Skeletal muscle tissue (tissue), 3 donors: ENCODE measurements at regions not wholly inside any gene's neighbourhood (a gene's known extent, or its start where the extent isn't known, plus 50 kb on each side); places are given as distances from the start of the nearest gene placed in this dataset.

Experiments
- H3K27ac ChIP-seq: one replicate; pipeline ENCODE4 v1.7.0; 2013; ENCODE audit warnings: mild to moderate bottlenecking, low read depth, low read length, inconsistent platforms
- H3K27me3 ChIP-seq, 3 donors: one replicate each; pipeline ENCODE4 v1.7.0; 2013; ENCODE audit warnings: low read length in 3 of 3; ENCODE audit not compliant: control insufficient read depth in 3 of 3, insufficient read depth in 3 of 3
- H3K36me3 ChIP-seq, 3 donors: one replicate each; pipeline ENCODE4 v1.7.0; 2013; ENCODE audit warnings: low read length in 3 of 3; ENCODE audit not compliant: control insufficient read depth in 3 of 3, insufficient read depth in 3 of 3
- H3K4me1 ChIP-seq, 3 donors: one replicate each; pipeline ENCODE4 v1.7.0; 2013; ENCODE audit warnings: low read length in 3 of 3, mild to moderate bottlenecking in 3 of 3; ENCODE audit not compliant: control insufficient read depth in 3 of 3, insufficient read depth in 3 of 3
- H3K4me3 ChIP-seq, 3 donors: one replicate each; pipeline ENCODE4 v1.7.0; 2013; ENCODE audit warnings: low read length in 3 of 3
- H3K9ac ChIP-seq, 3 donors: one replicate each; pipeline ENCODE4 v1.7.0; 2013; ENCODE audit warnings: low read length in 3 of 3, mild to moderate bottlenecking in 3 of 3, moderate library complexity in 2 of 3, low read depth in 1 of 3
- H3K9me3 ChIP-seq, 3 donors: one replicate each; pipeline ENCODE4 v1.7.0; 2013; ENCODE audit warnings: low read length in 3 of 3; ENCODE audit not compliant: control insufficient read depth in 3 of 3
- donor health status: Osteomylitis.

DNA sequence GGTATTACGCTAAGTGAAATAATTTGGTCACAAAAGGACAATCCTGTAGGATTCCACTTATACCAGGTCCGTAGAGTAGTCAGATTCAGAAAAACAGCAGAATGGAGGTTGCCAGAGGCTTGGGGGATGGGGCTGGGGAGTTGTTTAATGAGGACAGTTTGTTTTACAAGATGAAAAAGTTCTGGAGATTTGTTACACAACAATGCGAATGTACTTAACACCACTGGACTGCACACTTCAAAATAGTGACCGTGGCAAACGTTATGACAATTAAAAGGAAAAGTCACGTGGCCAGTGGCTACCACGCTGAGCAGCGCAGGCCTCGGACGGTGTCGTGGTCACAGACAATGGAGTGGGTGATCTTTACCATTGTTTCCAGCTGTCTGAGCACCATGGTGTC lies 338.1 kb downstream of the SEC14L1 start:
- Histone ChIP-seq H3K4me3 (no peak overlapping the region), H3K9me3 (no peaks in the 10 kb centered on the region), H3K4me1 (peaks cover 39 to 47% (median 42%) of the 10 kb centered on the region in 3 donors), H3K27ac (no peak overlapping the region), H3K27me3 (no peaks in the 10 kb centered on the region), H3K9ac (no peak overlapping the region), H3K36me3 (peaks cover 11 to 13% (median 13%) of the 10 kb centered on the region in 3 donors)

DNA sequence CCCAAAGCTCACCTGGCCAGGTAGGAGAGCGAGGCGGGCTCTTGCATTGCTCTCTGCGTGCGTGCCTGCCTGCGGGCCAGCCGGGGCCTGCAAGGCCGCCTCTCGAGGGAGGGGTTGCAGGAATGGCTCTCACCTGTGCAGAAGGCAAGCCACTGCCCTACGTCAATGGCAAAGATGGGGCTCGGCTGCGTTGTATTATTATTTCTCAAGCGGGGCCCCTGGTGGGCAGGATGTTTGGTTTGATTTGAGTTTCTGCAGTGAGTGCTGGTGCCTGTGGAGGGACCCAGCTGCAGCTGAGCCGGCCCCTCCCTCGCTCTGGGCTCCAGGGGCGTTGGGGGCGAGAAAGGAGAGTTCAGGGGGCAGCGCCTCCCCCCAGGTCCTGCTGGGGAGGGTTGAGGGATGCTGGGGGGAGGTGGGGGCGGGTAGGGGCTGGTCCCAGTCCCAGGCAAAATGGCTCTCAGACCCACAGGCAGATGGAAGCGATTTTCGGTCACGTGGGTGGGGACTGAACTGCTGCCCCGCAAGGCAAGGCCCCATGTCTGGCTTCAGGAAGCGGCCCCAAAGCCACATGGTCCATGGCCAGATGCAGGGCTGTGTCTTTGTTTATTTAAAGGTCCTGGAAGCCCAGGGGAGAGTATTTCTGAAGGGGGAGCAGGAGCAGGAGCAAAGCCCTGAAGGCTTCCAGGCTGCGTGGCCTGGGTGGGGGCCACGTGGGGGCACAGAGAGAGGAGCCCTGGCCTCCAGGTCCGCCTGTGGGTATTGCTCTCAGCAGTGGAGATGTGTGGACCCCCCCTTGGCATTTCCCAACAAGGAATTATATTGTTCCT lies 338.8 kb downstream of the SEC14L1 start:
- no peaks in the 10 kb centered on the region for H3K9me3 ChIP-seq
- no peak overlapping the region for H3K9ac ChIP-seq
- peaks cover 32 to 41% (median 36%) of the 10 kb centered on the region in 3 donors for H3K4me1 ChIP-seq
- H3K4me3 ChIP-seq: no peak overlapping the region
- no peak overlapping the region for H3K27ac ChIP-seq
- no peaks in the 10 kb centered on the region for H3K27me3 ChIP-seq
- peaks cover 11 to 13% (median 13%) of the 10 kb centered on the region in 3 donors for H3K36me3 ChIP-seq

DNA sequence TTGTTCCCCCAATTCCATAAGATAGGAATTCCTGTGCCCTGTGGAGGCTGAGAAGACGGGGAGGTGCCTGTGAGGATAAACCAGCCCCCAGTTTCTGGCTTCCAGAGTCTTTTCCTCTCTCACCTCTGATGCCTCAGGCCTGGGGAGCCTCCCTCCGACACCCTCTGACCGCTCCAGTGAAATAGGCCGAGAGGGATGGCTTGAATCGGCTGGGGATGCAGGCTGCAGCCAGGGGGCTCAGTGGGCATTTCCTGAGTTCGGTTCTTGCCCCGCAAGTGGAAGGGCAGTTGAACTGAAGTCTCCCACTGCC lies 339.4 kb downstream of the SEC14L1 start:
- Histone ChIP-seq H3K9me3 (no peaks in the 10 kb centered on the region), H3K9ac (no peak overlapping the region), H3K4me3 (no peak overlapping the region), H3K27me3 (no peaks in the 10 kb centered on the region), H3K36me3 (peaks cover 11 to 13% (median 13%) of the 10 kb centered on the region in 3 donors), H3K4me1 (peaks cover 31 to 37% (median 32%) of the 10 kb centered on the region in 3 donors), H3K27ac (no peak overlapping the region)

DNA sequence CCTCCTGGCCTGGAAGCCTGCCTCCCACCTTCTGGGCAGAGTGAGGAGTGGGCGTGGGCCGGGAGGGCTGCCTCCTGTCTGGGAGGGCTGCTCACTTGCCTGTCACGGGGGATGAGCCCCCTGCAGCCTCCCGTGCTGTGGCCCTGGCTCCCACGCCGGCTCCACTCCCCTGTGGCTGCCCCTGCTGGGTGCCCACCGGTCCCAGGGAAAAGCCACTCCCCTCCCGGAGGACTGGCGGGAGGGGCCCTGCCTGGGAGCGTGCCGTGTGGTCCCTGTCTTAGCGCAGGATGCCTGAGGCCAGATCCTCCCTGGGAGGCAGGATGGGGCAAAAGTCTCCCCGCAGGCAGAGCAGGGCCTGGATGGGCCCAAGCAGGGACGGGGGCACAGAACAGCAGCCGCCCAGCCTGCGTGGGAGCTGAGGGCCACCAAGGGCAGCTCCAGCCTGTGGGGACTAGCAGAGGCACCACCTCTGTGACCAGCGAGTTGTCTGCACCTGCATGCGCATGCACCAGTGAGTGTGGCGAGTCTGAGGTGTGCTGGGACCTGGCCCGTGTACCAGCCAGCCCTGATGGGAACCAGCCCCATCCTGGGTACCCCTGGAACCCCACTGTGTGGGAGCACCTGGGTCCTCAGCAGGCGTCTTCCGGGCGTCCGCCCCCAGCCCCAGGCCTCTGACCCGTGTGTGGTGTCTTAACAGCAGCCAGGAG lies 339.9 kb downstream of the SEC14L1 start:
- no peak overlapping the region for H3K4me3 ChIP-seq
- H3K27ac ChIP-seq: no peak overlapping the region
- H3K4me1 ChIP-seq: peaks cover 28 to 32% (median 28%) of the 10 kb centered on the region in 3 donors
- no peaks in the 10 kb centered on the region for H3K9me3 ChIP-seq
- peaks cover 11 to 13% (median 13%) of the 10 kb centered on the region in 3 donors for H3K36me3 ChIP-seq
- no peak overlapping the region for H3K9ac ChIP-seq
- H3K27me3 ChIP-seq: no peaks in the 10 kb centered on the region

DNA sequence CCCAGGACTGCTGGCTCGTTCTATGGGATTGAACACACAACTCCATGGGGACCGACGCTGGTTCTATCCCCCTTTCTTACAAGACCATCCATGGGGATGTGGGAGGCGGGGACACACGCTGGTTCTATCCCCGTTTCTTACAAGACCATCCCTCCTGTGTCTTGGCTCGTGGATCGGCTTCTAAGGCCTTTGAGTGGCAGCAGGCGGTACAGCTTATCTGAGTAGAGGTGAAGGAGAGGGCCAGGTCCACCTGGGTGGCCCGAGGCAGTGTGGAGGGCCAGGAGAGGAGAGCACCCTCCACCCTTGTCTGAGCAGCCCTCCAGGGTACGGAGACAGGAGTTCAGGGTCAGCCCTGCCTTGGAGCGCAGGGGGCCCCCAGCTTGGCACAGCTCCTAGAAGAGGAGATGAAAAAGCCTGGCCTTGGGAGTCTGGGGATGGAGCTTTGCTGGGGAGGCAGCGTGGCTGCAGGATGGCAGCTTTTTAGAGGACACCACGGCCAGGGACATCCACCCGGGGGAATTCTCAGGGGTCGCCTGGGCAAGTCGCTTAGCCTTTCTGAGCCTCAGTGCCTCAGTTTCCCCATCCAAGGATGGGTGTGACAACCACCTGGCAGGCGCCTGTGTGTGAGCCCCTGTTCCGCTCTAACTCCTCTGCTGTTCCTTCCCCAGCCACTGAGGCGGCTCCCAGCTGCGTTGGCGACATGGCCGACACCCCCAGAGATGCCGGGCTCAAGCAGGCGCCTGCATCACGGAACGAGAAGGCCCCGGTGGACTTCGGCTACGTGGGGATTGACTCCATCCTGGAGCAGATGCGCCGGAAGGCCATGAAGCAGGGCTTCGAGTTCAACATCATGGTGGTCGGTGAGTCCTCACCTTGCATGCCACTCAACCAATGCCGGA lies 341.0 kb downstream of the SEC14L1 start:
- Histone ChIP-seq H3K4me1 (peaks cover 17 to 21% (median 18%) of the 10 kb centered on the region in 3 donors), H3K9me3 (no peaks in the 10 kb centered on the region), H3K36me3 (peaks cover 12 to 13% (median 13%) of the 10 kb centered on the region in 3 donors), H3K27ac (no peak overlapping the region), H3K4me3 (no peak overlapping the region), H3K9ac (no peak overlapping the region), H3K27me3 (no peaks in the 10 kb centered on the region)

DNA sequence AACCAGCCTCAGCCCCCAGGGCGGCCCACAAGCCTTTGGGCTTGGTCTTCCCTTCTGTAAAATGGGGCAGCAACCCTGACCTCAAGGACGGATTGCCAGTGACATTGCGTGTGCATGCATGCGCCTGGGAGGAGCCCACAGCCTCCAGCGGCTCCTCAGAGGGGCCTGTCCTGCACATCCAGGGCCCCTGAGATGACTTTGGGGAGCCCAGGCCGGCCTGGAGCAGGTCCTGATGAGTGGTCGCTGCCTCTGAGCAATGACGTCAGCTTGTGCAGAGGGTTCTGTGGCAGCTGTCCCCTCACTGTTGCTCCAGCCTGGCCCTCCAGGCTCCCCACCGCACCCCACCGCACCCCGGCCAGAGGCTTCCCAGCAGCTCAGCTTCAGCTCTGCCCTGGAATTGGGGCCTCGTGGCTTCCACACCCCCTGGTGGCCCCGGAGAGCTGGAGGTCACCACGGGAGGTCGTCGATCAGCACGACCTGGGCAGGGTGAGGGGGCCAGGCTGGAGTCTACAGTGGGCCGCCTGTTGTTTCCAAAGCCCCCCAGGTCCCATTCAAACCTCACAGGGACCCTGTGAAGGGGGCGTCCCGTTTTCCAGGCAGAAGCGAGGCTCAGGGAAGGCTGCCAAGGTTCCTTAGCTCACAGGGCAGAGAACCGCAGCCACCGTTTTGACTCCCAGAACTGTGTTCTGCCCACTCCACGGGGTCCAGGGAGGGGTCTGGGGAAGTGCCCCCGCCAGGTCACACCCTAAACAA lies 341.8 kb downstream of the SEC14L1 start:
- Histone ChIP-seq H3K36me3 (peaks cover 12 to 13% (median 13%) of the 10 kb centered on the region in 3 donors), H3K9ac (no peak overlapping the region), H3K27me3 (no peaks in the 10 kb centered on the region), H3K9me3 (no peaks in the 10 kb centered on the region), H3K4me1 (peaks cover 9 to 13% (median 10%) of the 10 kb centered on the region in 3 donors), H3K4me3 (no peak overlapping the region), H3K27ac (no peak overlapping the region)

DNA sequence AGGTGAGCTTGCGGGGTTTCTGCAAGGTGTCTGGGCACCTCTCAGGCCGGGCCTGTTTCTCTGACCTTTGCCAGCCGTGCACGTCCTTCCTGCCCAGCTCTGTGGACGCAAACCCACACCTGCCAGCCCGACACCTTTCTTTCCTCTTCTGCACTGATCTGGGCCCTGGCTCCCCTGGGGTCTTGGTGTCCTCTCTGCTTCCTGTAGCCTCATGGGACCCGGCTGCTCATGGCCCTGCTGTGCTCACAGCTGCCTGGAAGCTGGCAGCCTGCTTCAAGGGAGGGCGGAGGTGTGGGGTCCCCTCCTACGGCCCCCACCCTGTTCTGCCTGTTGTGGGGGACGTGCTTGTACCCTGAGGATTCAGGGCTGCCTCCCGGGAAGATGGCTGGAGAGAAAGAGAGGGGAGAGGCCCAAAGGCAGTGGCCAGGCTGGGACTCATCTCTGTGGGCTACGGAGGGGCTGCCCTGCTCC lies 342.4 kb downstream of the SEC14L1 start:
- Histone ChIP-seq H3K27ac (no peak overlapping the region), H3K27me3 (no peaks in the 10 kb centered on the region), H3K36me3 (peaks cover 14 to 16% (median 16%) of the 10 kb centered on the region in 3 donors), H3K4me3 (no peak overlapping the region), H3K9me3 (no peaks in the 10 kb centered on the region), H3K4me1 (peaks cover 4 to 7% (median 5%) of the 10 kb centered on the region in 3 donors), H3K9ac (no peak overlapping the region)

DNA sequence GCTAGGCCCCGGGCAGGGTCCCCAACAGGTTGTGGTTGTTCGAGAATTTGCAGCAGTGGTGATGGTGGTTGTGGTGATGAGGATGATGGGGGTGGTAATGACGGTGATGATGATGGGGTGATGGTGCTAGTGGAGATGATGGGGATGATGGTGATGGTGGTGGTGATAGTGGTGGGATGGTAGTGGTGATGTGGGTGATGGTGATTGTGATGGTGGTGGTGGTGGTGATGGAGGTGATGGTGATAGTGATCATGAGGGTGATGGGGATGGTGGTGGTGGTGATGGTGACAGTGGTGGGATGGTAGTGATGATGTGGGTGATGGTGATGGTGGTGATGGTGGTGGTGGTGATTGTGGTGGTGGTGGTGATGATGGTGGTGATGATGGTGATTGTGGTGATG lies 343.3 kb downstream of the SEC14L1 start:
- Histone ChIP-seq H3K9ac (no peak overlapping the region), H3K27me3 (no peaks in the 10 kb centered on the region), H3K4me3 (no peak overlapping the region), H3K36me3 (peaks cover 22 to 24% (median 24%) of the 10 kb centered on the region in 3 donors), H3K27ac (no peak overlapping the region), H3K4me1 (peaks cover 5 to 11% (median 7%) of the 10 kb centered on the region in 3 donors), H3K9me3 (no peaks in the 10 kb centered on the region)
